Astrocyte of the hippocampus (primary cell): ENCODE measurements at regions not wholly inside any gene's neighbourhood (a gene's known extent, or its start where the extent isn't known, plus 50 kb on each side); places are given as distances from the start of the nearest gene placed in this dataset.

Experiments
- DNase-seq: peaks from one replicate; pipeline ENCODE4 v3.0.0; 2011; ENCODE audit warnings: low read depth, low spot score

- DNase-seq = no peak
These were observed 532.5 kb upstream of the MGAT4C start for GRCh38 chr12:86788661-86789060.

- DNase-seq = no peak
These were observed 531.2 kb upstream of the MGAT4C start for GRCh38 chr12:86787419-86787818.

GRCh38 chr12:86777325-86777724 lies 521.1 kb upstream of the MGAT4C start:
- peak; percentile 83 for DNase-seq

GRCh38 chr12:86774841-86775388 lies 518.7 kb upstream of the MGAT4C start:
- DNase-seq = peak; percentile 29

GRCh38 chr12:86772696-86773095 lies 516.5 kb upstream of the MGAT4C start:
- DNase-seq = peak; percentile 31

GRCh38 chr12:86770871-86771270 lies 514.7 kb upstream of the MGAT4C start:
- DNase-seq = no peak

GRCh38 chr12:86748894-86749293 lies 492.7 kb upstream of the MGAT4C start:
- DNase-seq = no peak

GRCh38 chr12:86744547-86745212 lies 488.5 kb upstream of the MGAT4C start:
- no peak for DNase-seq

GRCh38 chr12:86743875-86744536 lies 487.8 kb upstream of the MGAT4C start:
- DNase-seq = no peak

GRCh38 chr12:86741531-86741930 lies 485.3 kb upstream of the MGAT4C start:
- no peak for DNase-seq

GRCh38 chr12:86735851-86736250 lies 479.7 kb upstream of the MGAT4C start:
- no peak for DNase-seq

- DNase-seq = no peak
These were observed 478.9 kb upstream of the MGAT4C start for GRCh38 chr12:86735072-86735471.

- DNase-seq = no peak
These were observed 474.0 kb upstream of the MGAT4C start for GRCh38 chr12:86730233-86730632.

GRCh38 chr12:86729739-86730138 lies 473.5 kb upstream of the MGAT4C start:
- DNase-seq = no peak

GRCh38 chr12:86727160-86727559 lies 471.0 kb upstream of the MGAT4C start:
- peak; percentile 17 for DNase-seq

- peak; percentile 44 for DNase-seq
These were observed 468.5 kb upstream of the MGAT4C start for GRCh38 chr12:86724716-86725115.

GRCh38 chr12:86723326-86723725 lies 467.1 kb upstream of the MGAT4C start:
- no peak for DNase-seq

GRCh38 chr12:86721713-86722397 lies 465.7 kb upstream of the MGAT4C start:
- no peak for DNase-seq

- no peak for DNase-seq
These were observed 463.2 kb upstream of the MGAT4C start for GRCh38 chr12:86719381-86719780.

- no peak for DNase-seq
These were observed 456.9 kb upstream of the MGAT4C start for GRCh38 chr12:86713121-86713520.

GRCh38 chr12:86712425-86712843 lies 456.2 kb upstream of the MGAT4C start:
- peak; percentile 94 for DNase-seq

- DNase-seq = no peak
These were observed 455.5 kb upstream of the MGAT4C start for GRCh38 chr12:86711731-86712130.

GRCh38 chr12:86710109-86710508 lies 453.9 kb upstream of the MGAT4C start:
- DNase-seq = no peak
